NCI-H510A treated with DMSO at 0.1 percent for 48 hours (cell line): ENCODE measurements at regions not wholly inside any gene's neighbourhood (a gene's known extent, or its start where the extent isn't known, plus 50 kb on each side); places are given as distances from the start of the nearest gene placed in this dataset.
"Not testable (repeated sequence)": the region's sequence is repeated elsewhere in the genome, so short reads cannot be mapped to it uniquely, and the experiment has no call there.

Source experiments
- DNase-seq: peaks from one replicate; lab custom pipeline; 2025; lab: John Stamatoyannopoulos, UW

GRCh38 chr17:62322313-62322712, 58.0 kb upstream of the EFCAB3 start:
- DNase-seq = no peak

- DNase-seq = no peak
Observed at GRCh38 chr17:62321451-62321850, 58.9 kb upstream of the EFCAB3 start.

- DNase-seq = no peak
Observed at GRCh38 chr17:62319846-62320245, 60.5 kb upstream of the EFCAB3 start.

DNA sequence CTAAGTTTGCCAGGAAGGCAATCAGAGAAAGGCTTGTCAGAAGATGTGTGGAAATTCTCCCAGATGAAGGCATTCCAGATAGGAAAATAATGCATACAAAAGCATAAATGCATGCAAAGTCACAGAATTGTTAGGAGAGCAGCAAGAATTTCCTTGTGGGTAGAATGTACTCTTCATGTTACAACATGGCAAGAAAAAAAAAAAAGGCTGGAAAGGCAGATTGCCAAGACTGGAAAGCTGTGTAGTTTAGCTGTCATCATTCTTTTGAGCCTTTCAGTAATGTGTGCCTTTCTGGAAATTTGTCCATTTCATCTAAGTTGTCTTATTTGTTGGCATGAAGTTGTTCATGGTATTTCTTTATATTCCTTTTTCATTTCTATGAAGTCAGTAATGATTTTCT, 71.0 kb upstream of the EFCAB3 start:
- no peak for DNase-seq

DNA sequence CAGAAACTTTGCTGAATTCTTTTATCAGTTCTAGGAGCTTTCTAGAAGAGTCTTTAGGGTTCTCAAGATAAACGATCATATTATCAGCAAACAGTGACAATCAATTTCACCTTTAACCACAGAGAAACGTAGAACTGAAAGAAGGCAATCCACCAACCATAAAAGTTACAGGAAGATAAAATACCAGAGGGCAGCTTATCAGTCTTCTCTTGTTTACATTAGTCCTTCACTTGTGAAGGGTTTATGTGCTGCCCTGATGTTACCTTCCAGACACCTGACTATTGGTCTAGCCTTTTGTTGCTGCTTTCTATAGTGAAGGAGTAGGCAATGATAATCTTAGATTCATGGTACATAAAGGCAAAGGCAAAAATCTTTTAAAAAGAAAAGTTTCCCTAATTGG, 73.2 kb upstream of the EFCAB3 start:
- no peak for DNase-seq

- DNase-seq = no peak
Observed at GRCh38 chr17:62303476-62303875, 76.9 kb upstream of the EFCAB3 start.

DNA sequence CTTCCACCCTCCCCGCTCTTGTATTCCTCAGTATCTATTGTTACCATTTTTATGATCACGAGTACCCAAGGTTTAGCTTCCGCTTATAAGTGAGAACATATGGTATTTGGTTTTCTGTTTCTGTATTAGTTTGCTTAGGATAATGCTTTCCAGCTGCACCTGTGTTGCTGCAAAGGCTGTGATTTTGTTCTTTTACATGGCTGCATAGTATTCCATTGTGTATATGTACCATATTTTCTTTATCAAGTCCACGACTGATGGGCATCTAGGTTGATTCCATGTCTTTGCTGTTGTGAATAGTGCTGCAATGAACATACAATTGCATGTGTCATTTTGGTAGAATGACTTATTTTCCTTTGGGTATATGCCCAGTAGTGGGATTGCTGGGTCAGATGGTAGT, 79.7 kb upstream of the EFCAB3 start:
- DNase-seq = no peak

- DNase-seq = not testable (repeated sequence)
Observed at GRCh38 chr17:62275290-62275689, 105.1 kb upstream of the EFCAB3 start.

GRCh38 chr17:62268361-62268760, 112.0 kb upstream of the EFCAB3 start:
- DNase-seq = not testable (repeated sequence)

GRCh38 chr17:62264974-62265373, 115.4 kb upstream of the EFCAB3 start:
- DNase-seq = not testable (repeated sequence)

DNA sequence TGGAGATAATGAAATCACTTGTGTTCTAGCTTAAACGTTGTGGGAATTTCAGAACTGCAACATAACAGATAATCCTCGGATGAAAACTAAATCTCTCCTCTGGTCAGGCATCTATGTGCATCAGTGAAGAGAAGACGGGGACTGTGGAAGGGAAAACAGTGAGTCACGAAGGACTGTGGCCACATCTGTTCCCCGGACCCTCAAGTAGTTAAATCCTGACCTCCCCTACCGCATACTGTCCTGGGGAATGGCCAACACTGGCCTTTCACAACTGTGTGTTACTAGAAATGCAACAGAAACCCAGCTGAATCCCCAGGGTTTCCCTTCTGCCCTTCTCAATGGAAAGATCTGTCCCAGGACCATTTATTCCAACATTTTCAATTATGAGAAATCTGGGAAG, 124.6 kb upstream of the EFCAB3 start:
- DNase-seq = not testable (repeated sequence)

DNA sequence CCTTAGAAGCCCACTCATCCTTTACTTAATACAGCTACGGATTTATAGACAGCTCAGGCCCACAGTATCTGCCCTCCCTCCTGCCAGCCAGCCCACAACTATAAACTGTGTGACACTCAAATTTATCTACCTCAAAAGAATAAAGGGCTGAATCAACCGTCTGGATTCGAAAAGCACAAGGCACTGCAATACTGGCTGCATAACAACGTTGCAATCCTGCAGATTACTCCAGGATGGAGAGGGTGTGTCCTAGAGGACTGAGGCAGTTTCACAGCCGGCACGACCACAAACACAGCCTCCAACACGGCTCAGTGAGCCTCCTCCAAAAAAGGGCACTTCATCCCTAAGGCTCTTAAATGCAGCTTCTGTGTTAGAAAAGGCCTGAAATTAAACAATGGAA, 138.3 kb upstream of the EFCAB3 start:
- DNase-seq = not testable (repeated sequence)

DNA sequence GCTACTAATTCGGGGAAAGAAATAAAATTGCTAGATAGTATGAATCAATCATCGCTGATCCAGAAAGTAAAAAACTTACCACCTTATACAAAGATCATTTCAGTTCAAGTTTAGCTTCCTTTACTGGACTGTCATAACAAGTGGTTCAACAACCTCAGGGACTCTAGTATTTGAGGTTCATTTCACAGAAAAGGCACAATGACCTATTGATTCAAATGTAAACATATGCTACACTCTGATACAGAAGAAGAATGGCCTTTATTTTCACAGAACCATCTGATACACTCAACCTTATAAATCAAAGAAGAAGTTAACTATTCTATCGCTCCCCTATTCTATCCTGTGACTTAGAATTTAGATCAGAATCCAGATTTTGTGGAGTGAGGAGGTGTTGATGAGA, 140.8 kb upstream of the EFCAB3 start:
- DNase-seq = not testable (repeated sequence)

GRCh38 chr17:62238551-62239338, 141.6 kb upstream of the EFCAB3 start:
- DNase-seq = not testable (repeated sequence)

- DNase-seq = not testable (repeated sequence)
Observed at GRCh38 chr17:62233822-62234481, 146.4 kb upstream of the EFCAB3 start.

DNA sequence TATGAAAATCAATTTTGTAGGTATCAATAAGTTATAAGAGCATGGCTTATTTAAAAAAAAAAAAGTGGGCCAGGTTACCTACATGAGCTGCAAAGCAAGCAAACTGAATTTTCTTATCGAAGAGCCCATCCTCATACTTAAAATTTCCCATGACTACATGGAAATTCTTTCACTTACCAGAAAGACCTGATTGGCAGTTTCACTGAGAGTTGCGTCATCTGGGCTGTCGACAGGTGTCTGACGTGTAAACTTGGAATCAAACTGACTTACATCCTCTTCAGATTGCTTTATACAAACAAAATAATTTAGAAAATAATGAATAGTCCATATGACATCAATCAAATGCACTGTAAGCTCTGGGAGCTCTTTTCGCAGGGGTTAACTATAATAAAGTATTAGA, 149.1 kb upstream of the EFCAB3 start:
- DNase-seq = not testable (repeated sequence)

DNA sequence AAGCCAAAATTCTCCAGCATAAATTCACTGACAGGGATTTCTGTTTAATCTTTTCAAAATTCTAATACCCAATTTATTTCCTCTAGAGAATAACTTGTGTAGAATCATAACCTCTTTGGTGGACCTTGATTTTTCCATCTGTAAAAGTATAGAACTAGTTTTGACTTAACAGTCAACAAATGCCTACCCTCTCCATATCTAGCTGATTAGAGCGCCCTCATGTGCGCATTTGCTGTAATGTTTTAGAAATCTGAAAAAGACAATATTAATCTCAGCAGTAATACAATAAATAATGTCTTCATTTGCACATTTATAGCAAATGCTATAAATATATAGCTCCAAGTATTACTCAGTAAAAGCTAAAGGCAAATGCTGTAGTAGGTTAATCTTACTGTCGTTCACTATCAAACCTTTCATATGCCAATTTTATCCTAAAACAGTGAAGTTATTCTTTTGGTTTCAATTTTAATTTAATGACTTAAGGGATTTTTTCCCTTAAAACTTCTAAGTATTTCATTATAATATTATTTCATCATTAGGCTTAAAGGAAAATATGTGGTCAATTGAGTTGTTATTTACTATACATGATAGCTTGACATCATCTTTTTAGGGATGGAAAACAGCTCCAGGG, 153.6 kb upstream of the EFCAB3 start:
- not testable (repeated sequence) for DNase-seq

DNA sequence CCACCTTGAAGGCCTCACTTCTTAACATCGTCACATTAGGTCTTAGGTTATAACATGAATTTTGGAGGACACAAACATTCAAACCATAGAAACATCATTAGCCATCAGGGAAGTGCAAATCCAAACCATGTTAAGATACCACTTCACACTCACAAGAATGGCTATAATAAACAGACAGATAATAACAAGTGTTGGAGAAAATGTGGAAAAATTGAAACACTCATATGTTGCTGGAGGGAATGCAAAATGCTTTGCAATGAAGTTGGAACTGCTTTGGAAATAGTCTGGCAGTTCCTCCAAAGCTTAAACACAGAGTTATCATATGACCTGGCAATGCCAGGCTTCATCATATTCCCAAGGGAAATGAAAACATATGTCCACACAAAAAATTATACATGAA, 156.8 kb upstream of the EFCAB3 start:
- not testable (repeated sequence) for DNase-seq

DNA sequence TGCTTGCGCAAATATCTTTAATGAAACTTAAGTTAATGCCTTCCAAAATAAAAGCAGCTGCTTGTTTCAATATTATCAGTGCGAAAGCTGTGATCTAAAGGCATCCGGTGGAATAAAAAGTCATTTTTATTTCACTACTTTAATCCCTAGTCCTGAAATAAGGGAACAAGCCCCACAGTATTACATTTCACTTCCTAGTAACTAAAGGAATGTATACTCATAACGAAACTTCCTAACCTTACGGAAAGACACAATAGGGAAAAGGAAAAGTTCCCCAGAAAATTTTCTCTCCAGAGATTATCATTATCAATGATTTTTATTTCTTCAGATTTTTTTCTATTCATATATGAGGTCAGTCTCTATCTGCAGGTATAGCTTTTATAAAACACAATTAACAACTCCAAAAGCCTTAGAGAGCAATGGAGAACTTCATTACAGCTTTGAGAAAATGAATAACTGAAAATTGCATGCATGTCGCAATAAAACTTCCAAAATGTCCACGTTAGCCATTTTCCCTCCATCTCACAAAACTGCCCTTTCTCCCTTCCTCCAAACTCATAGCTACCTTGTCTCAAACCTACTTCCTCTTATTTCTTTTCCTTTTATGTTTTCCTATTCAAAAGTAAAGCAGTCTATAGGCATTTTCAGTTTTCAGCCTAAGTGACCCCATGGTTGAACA, 154.3 kb upstream of the MED13 start:
- no peak for DNase-seq

DNA sequence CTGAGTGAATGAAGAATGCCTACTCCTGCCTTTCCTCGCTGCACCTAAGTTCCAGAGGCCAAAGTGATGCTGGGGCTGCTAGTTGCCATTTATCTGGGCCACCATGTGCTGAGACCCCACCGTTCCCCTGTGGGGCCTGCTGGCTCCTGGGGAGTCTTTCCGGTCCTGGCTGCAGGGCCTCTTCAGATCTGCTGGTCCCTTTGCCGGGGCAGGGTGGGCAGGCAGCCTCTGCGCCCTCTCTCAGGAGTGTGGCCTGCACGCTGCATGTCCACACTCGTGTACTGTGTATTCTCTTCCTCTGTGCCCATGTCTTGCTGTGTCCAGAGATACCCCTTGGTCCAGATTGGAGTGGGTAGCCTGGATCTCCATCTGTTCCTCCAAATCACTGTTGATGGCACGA, 151.8 kb upstream of the MED13 start:
- DNase-seq = no peak

DNA sequence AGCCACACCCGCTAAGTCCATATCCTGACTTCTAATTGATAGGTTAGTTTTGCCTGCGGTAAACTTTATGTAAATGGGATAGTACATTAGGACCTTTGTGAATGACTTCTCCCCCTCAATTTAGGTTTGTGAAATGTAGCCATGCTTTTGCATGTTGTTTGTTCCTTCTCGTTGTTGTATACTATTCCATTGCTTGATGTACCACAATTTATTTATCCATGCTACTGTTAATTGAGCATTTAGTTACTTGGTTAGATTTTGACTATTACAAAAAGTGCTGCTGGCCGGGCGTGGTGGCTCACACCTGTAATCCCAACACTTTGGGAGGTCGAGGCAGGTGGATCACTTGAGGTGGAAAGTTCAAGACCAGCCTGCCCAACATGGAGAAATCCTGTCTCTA, 150.8 kb upstream of the MED13 start:
- DNase-seq = not testable (repeated sequence)

DNA sequence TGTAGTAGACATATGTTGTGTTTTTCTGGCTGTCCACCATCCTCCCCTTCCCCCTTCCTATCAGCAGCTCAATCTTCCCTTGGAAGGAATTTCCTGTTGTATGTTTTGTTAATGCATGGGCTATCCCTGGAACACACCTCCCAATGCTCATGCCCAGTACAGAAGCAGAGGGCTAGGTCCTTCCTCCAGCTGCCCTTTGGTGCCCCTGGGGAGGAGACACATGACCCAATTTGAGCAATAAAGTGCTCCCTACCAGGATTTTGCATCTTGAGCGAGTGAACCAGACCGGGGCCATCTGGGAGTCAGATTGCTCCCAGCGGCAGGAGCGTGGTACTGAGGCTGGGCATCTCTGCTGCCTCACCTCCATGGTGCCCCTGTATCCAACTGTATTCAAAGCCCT, 141.5 kb upstream of the MED13 start:
- no peak for DNase-seq

DNA sequence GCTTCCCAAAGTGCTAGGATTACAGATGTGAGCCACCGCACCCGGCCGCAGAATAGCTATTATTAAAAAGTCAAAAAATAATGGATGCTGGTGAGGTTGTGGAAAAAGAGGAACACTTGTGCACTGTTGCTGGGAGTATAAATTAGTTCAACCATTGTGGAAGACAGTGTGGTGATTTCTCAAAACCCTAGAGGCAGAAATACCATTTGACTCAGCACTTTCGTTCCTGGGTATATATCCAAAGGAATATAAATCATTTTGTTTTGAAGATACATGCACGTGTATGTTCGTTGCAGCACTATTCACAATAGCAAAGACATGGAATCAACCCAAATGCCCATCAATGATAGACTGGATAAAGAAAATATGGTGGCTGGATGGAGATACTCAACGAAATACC, 132.1 kb upstream of the MED13 start:
- DNase-seq = not testable (repeated sequence)
